H1 (cell line): ENCODE measurements at regions not wholly inside any gene's neighbourhood (a gene's known extent, or its start where the extent isn't known, plus 50 kb on each side); places are given as distances from the start of the nearest gene placed in this dataset.

Source experiments
- BCL11A ChIP-seq, 2 experiments: IDR thresholded peaks; one replicate each; pipeline ENCODE4 v1.6.1; 2011; ENCODE audit warnings: low read depth in 2 of 2, low read length in 2 of 2, mild to moderate bottlenecking in 2 of 2
- CHD2 ChIP-seq: IDR thresholded peaks from 2 replicates; pipeline ENCODE4 v1.6.1; 2012; ENCODE audit warnings: low read length, improper control_type of control experiment

DNA sequence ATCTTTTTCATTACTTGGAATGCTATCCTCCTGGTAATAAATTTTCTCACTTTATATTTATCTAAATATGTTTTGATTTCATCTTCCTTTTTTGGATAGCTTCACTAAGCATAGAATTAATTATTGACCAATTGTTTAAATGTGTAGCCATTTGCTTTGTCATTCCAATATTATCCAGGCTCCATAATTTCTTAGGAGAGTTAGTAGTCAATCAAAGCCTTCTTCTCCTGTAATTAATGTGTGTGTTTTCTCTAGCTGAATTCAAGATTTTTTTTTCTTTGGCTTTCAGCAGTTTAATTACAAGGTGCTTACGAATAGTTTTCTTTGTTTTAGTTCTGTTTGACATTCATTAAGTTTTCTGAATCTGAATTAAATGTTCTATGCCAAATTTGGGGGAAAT is 545.9 kb upstream of the CELF2 start (continued):
- no peak for TF ChIP-seq BCL11A (IDR thresholded peaks at IDR 0.05; ENCODE audit: low read depth in 2 of 2, low read length in 2 of 2)
- no peak for TF ChIP-seq CHD2
- TF ChIP-seq, all 59 proteins: peak for 0
